GM21528 (cell line): ENCODE measurements at regions not wholly inside any gene's neighbourhood (a gene's known extent, or its start where the extent isn't known, plus 50 kb on each side); places are given as distances from the start of the nearest gene placed in this dataset.
"Not testable (repeated sequence)": the region's sequence is repeated elsewhere in the genome, so short reads cannot be mapped to it uniquely, and the experiment has no call there.

Experiments used
- ATAC-seq: cut with Tn5 transposase; IDR thresholded peaks from one replicate; pipeline ENCODE4 v1.9.1; 2021; ENCODE audit warnings: mild to moderate bottlenecking, moderate library complexity; ENCODE audit not compliant: unreplicated experiment, low FRiP score

DNA sequence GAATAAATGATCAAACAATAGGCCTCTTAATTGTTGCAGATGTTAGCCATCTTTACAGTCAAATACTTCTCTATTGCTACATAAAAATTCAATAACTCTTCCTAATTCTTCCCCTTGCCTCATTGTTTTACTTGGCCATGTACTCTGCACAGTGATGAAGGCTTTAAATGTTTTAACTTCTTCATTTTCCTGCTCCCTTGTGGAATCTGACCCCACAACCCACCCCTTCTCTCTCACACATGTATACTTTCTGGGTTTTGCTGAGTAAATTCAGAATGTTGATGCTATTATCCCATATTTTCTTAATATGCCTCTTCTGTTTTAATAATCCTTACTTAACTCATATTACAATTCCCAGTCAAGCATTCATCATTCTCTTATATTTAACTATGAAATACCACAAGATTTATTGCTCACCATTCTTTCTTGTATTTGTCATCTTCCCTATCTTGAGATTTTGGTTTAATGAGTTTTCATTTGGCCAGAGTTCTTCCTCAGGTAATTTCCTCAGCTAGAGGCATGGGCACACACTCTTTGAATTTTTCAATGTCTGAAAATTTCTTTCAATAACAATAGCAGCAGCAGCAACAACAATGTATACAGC is 327.8 kb upstream of the USP24 start:
- ATAC-seq: no peak

DNA sequence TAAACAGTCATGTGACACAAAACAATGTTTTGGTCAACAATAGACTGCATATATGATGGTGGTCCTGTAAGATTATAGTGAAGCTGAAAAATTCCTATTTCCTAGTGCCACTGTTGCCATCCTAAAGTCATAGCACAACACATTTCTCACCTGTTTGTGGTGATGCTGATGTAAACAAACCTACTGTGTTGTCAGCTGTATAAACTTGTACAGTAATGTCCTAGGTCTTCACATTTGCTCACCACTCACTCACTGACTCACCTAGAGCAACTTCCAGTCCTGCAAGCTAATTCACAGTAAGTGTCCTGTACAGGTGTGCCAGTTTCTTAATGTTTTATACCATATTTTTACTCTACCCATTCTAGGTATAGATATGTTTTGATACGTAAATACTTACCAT is 326.1 kb upstream of the USP24 start:
- ATAC-seq: no peak

DNA sequence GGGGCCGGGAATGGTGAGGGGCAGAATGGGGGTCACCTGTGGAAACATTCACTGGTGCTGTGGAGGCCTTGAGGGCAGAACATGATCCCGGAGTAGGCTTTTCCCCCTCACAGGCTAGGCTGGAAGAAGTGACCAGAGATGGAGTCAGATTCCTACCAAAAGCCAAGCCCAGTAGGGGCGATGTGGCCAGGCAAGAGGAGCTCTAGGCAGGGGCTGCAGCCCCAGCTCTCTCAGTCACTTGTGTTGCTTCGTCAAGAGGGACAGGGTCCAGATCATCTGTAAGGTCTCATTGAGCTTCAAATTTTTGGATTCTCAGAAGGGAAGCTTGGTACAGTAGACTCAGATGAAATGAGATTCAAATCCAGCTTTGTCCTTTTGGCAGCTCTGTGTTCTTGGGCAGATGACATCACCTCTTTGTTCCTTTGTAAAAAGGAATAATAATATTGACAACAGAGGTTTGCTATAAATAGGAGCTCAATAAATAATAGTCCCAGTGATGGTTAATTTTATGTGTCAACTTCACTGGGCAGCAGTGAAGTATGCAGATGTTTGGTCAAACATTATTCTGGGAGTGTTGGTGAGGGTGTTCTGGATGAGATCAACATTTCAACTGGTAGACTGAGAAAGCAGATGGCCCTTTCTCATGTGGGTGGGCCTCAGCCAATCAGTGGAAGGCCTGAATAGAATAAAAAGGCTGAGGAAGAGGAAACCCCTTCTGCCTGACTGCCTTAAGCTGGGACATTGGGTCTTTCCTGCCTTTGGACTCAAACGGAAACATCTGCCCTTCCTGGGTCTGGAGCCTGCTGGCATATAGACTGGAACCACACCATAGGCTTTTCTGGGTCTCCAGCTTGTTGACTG is 324.7 kb upstream of the USP24 start:
- ATAC-seq: no peak

DNA sequence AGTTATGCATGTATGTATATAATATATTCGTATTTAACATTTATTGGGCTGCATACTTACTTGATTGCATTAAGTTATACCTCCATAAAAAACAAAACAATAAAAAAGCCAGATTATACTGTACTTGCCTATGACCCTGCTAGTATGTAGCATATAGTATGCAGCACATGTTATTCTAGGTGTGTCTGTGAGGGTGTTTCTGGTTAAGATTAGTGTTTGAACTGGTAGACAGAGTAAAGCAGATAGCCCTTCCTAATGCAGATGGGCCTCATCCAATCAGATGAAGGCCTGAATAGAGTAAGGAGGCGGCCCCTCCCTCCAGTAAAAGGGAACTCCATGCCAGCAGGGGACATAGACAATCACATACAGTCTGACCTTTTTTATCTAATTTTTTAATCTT is 323.3 kb upstream of the USP24 start:
- no peak for ATAC-seq

DNA sequence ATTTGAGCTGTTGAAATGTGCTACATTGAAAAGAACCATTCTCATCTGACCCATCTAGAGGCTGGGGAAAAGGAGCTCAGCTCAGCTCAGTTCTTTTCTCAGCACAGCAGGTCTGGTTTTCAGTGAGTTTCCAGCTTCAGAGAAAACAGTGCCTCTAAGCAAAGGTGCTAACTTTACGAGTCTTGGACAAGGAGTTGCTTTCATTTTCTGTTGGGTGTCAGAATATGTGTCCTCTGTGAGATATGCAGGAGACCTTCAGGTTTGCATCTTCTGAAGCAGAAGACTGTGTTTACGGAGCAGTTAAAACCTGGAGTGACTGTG is 321.3 kb upstream of the USP24 start:
- no peak for ATAC-seq

DNA sequence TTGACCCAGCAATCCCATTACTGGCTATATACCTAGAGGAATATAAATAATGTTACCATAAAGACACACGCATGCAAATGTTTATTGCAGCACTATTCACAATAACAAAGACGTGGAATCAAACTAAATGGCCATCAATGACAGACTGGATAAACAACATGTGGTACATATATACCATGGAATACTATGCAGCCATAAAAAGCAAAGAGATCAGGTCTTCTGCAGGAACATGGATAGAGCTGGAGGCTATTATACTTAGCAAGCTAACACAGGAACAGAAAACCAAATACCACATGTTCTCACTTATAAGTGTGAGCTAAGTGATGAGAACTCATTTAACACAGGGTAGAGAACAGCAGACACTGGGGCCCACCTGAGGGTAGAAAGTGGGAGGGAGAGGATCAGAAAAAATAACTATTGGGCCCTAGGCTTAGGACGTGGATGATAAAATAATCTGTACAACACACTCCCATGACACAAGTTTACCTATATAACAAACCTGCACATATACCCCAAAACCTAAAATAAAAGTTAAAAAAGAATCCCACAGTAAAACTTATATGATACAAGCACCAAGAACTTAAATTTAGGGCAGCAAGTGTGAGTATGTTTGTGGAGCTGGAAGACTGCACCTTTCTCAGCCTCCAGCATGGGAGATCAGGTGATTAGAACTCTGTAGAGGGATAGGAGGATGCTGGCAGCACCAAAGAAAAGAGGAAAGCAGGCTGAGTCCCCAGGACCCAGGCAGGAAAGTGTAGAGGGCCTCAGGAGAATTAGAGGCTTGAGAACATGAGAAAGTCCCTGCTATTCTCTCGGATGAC is 320.8 kb upstream of the USP24 start:
- no peak for ATAC-seq

DNA sequence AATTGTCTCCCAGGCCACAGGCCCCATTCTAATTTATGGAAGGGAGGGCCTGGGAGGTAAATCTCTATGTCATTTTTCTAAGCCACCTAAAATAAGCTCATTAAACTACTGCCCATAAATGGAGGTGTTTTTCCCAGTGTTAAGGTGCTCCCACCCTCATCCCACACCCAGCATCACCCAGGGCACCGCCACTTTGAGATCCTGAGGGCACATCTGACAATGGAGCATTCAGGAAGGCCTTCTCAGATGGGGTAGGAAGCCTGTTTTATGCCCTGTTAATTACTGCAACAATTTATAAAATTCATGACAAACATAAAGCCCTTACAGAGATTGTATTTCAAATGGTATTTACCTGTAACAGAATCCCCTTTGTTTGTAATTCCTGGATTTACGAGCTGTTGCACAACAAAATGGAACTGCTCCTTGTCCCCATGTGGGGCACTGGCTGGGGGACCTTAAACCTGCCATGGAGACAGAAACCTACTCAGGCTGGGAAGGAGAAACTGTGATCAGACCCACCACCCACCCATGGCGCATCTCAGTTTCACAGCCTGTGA is 319.5 kb upstream of the USP24 start:
- ATAC-seq: no peak

DNA sequence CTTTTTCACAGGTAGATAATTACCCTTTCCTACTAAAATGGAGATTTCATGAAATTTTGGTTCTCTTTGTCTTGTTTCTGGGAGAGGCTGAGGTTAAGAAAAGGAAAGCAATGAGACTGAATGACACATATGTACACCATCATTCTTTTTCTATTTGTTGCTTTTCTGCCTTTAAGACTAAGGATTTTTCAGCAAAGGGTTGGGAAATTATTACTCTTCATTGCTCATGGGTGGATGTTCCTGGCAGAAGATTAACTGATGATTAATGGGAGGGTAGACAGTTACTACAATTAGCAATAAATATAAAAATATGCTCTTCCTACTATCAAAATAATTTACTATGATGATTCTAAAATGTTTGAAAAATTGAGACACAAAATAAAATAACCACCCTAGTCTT is 316.5 kb upstream of the USP24 start:
- no peak for ATAC-seq

DNA sequence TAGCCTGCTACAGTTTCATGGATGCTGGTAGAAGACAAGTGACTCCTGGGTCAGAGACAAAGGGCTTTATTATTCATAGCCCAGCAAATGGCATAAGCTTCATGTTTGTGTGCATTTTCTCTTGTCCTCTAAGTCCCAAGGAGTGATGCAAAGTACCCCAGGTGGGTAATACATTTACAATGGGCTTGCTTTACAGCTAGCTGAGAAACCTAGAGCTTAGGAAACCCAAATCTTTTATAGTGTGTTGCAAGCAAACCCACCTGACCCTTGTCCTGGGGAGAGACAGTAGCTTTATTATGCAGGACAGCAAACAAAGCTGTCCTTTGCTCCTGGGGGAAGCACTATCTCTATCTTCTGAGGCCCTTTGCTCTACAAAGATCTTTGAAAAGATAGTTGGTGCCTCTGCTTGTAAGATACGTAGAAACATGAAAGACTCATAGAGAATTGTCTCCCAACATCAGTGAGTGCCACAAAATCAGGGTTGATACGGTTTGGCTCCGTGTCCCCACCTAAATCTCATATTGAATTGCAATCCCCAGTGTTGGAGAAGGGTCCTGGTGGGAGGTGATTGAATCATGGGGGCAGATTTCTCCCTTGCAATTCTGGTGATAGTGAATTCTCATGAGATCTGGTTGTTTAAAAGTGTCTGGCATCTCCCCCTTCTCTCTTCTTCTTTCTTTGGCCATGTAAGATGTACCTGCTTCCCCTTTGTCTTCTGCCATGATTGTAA is 315.8 kb upstream of the USP24 start:
- ATAC-seq: no peak

DNA sequence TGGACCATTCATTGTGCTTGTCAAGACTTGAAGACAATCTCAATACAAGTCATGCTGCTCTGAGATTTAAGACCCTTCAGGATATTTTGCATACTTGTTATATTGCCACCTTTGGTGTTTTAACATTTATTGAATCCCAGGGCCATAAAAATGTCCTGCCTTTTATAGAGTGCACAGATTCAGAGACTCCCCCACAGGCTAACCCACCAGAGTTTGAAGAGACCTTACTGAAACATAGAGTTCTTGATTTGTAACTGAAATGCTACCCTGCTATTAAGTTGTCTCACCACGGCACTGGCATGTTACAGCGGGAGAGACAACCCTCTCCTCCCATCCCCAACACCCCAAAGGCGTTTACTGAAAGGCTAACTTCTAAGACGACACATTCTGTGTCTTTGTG is 313.9 kb upstream of the USP24 start:
- ATAC-seq: no peak

DNA sequence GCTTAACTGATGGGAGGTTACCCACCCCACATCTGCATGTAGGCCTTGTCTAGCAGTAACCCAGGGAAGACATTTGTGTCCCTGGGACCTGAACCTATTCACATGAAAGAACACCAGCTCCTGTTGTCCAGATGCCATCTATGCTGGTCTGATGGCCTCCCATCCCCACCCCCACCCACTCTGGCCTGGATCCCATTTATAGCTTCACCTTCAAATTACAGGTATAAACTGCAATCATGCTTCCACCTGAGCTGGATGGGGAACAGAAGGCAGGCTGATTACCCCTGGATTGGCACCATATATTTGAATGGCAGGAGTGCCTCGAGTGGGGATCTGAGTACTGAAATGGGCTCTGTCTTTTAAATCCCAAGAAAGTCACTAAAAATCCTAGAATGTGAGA is 312.7 kb upstream of the USP24 start:
- no peak for ATAC-seq

DNA sequence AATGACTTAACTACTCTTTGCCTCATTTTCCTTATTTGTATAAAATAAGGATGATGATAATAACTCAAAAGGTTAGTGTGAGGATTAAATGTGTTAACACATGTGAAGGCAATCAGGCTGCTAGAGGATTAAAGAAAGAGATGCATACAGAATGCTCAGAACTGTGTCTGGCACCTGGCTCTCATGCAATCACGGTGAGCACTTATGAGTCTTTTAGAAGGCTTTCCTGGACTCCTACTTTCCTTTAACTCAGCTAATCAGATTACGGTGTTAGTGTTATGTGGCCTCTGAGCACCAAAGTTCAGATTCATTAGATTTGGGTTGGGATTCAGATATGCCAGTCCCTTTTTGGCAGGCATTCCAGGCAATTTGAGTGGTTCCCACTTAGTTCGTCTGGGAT is 311.6 kb upstream of the USP24 start:
- ATAC-seq: no peak

DNA sequence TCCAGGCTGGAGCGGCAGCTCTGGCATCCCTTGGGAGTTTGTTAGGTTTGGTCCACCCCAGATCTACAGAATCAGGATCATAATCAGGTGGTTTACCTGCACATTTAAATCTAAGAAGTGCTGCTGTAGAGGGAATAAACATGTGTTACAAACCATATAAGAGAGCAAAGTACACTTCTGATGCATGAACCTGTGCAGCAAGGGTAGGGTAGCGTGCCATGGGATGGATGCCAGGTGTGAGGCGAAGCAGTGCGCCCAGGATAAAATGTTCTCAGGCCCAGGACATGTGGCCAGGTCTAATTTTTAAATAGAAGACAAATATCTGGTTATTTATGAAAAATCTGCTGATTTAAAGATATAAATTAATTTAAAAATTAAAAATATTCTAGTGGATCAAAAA is 308.8 kb upstream of the USP24 start:
- ATAC-seq: no peak

DNA sequence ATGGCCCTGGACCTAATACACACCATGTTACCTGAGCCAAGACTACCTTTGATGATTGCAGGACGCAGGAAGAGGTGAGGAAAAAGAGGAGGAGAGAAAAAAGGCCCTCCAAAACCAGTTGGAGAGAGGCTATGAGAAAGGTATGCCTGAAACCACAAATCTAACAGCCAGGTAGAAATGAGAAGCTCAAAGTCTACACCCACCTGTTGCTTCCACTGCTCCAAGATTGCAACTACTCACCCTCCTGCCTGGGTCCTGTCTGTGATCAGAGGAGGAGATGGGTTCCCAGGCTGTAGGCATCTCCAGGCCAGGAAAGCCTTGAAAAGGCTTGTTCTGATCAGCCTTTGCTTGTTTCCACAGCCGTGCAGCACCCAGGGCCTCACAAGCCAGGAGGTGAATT is 307.8 kb upstream of the USP24 start:
- no peak for ATAC-seq

DNA sequence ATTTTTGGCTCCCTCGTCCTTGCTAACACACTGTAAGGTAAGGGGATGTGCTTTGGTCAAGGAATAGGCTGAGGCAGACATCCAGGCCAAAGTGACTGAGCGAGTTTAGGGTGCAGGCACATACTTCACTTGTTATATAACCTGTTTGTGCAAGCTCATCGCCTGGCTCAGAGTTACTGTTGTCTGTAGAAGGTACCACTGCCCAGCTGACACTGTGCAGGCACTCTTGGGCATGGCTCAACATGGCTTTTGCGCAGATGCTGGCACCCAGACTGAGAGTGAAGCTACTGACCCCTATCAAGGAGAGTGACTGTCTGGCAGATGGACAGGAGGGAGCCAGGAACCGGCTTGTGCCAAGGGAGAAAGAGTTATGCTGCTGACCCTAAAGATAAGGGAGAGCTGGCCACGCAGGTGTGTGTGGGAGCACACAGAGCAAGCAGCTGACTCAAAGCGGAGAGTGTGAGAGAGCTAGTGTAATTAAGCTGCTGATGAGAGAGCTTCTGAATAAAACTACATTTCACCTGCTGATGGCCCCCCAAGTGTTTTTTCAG is 307.3 kb upstream of the USP24 start:
- ATAC-seq: no peak

DNA sequence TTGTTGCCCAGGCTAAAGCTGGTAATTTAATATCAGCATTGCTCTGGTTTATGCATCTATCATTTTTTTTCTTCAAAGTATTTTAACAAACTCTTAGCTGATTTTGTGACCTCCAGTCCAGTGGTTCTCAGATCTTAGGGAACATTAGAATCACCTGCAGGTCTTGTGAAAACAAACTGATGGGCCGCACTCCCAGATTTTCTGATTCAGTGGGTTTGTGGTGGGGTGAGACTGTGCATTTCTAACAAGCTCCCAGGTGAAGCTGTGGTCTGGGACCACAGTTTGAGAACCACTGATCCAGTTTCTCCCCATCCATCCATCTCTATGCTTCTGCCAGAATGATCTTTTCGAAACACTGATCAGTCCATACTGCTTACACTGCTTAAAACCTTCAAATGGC is 305.7 kb upstream of the USP24 start:
- no peak for ATAC-seq

DNA sequence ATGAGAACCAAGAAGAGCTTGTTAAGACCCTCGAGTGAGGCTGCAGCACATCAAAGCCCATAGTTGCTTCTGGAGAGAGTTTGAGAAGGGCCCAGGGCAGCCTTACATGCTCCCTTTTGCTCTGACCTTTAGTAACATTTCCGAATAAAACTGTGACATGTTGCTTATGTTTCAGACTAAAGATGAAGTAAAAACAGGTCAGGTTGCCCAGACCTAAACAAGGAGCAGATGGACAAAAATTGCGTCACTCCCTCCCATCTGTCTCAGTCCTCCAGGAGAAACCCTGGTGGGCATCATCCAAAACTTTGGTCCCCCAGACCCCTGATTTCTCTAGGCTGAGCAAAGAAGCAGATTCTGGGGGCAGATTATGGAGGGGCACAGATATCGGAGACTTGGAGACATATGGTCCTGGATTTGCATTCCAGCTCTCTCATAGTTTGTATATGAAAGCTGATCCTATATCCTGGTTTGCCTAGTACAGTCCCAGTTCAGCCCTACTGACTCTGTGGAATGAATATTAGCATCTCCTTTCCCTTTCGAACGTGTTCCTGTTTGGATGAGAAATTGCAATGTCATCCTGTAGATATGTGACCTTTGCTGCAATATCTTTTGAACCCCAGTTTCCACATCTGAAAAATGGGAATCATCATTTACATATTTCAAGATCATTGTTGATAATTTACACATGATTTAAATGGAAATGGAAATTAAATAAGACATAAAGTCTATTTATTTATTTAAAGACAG is 304.9 kb upstream of the USP24 start:
- ATAC-seq: no peak

DNA sequence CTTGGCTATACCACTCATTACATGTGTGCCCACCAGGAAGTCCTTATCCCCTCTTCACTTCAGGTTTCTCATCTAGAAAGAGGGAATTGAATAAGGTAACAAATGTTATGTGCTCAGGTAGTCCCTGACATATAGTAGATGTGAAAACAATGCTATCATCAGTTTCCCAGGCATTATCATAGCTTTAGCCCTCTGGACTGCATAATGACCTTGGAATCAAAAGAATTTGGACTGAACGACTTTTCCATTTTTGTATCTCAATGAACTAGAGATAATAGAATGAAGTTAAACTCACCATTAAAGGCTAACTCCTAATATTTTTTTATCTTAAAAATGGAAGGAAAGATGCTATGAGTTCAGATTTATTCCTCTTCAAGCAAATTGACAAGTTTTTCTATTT is 304.1 kb upstream of the USP24 start:
- no peak for ATAC-seq

DNA sequence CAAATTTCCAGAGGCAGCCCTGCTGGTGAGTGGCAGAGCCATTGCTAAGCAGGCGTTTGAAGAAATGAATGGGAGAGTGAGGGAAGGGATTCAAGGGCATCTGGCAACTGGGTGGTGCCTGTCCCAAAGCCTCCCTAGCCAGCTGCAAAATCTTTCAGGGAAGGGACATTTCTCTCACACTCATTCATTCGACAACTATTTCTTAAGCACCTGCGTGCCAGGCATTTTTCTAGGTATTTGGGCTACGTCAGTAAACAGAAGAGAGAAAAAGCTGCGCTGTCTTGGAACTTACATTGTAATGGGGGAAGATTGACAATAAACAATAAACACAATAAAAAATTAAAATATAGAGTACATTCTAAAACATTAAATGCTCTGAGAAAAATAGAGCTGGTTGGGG is 301.9 kb upstream of the USP24 start:
- ATAC-seq: no peak

DNA sequence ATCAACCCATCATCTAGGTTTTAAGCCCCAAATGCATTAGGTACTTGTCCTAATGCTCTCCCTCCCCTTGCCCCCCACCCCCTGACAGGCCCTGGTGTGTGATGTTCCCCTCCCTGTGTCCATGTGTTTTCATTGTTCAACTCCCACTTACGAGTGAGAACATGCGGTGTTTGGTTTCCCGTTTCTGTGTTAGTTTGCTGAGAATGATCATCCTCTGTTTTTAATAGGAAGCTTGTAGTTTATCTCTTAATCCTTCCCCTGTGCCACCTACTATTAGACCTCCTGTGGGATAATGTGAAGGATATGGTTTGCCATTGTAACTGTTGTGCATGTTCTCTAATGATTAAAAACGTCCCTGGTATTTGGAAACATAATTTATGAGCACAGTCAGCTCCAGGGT is 299.4 kb upstream of the USP24 start:
- ATAC-seq: not testable (repeated sequence)
